WTC11 (cell line): ENCODE measurements at regions not wholly inside any gene's neighbourhood (a gene's known extent, or its start where the extent isn't known, plus 50 kb on each side); places are given as distances from the start of the nearest gene placed in this dataset.

Experiments used
- FOXP1 ChIP-seq: sonication (generic); formaldehyde crosslinking; IDR thresholded peaks from 2 replicates; pipeline ENCODE4 v1.8.0; 2022; ENCODE audit warnings: missing genetic modification reagents, mild to moderate bottlenecking, moderate library complexity, borderline replicate concordance
- NFE2L1 ChIP-seq: sonication (generic); formaldehyde crosslinking; IDR thresholded peaks from 2 replicates; pipeline ENCODE4 v1.8.1; 2023; ENCODE audit warnings: missing genetic modification reagents
- NR2C2 ChIP-seq: sonication (generic); formaldehyde crosslinking; IDR thresholded peaks from 2 replicates; pipeline ENCODE4 v1.8.0; 2022; ENCODE audit warnings: mild to moderate bottlenecking, missing genetic modification reagents
- ZNF121 ChIP-seq: sonication (generic); formaldehyde crosslinking; IDR thresholded peaks from 2 replicates; pipeline ENCODE4 v1.8.0; 2023; ENCODE audit warnings: missing genetic modification reagents
- TF ChIP-seq, protein P1 (sequence below): fragments of 200-600 bp; IDR thresholded peaks from 2 replicates; pipeline ENCODE4 v1.8.0; 2022; ENCODE audit warnings: antibody characterized with exemption

- no peak for TF ChIP-seq FOXP1 (CRISPR knock-in tag)
- TF ChIP-seq NFE2L1 (CRISPR knock-in tag): no peak
- TF ChIP-seq, protein P1, sequence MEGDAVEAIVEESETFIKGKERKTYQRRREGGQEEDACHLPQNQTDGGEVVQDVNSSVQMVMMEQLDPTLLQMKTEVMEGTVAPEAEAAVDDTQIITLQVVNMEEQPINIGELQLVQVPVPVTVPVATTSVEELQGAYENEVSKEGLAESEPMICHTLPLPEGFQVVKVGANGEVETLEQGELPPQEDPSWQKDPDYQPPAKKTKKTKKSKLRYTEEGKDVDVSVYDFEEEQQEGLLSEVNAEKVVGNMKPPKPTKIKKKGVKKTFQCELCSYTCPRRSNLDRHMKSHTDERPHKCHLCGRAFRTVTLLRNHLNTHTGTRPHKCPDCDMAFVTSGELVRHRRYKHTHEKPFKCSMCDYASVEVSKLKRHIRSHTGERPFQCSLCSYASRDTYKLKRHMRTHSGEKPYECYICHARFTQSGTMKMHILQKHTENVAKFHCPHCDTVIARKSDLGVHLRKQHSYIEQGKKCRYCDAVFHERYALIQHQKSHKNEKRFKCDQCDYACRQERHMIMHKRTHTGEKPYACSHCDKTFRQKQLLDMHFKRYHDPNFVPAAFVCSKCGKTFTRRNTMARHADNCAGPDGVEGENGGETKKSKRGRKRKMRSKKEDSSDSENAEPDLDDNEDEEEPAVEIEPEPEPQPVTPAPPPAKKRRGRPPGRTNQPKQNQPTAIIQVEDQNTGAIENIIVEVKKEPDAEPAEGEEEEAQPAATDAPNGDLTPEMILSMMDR: no peak
- no peak for TF ChIP-seq NR2C2 (CRISPR knock-in tag)
- no peak for TF ChIP-seq ZNF121 (CRISPR knock-in tag)
Measured at GRCh38 chr9:75591972-75592371, 298.5 kb upstream of the PCSK5 start.
